HepG2 (cell line): ENCODE measurements at regions not wholly inside any gene's neighbourhood (a gene's known extent, or its start where the extent isn't known, plus 50 kb on each side); places are given as distances from the start of the nearest gene placed in this dataset.

ENCODE experiments used
- AKAP8 ChIP-seq: sonication (generic); formaldehyde crosslinking; IDR thresholded peaks from 2 replicates; pipeline ENCODE4 v1.5.1; 2020; ENCODE audit warnings: mild to moderate bottlenecking, missing genetic modification reagents
- ARNT ChIP-seq: fragments of 450-650 bp; IDR thresholded peaks from 2 replicates; pipeline ENCODE4 v1.6.1; 2017
- BRD4 ChIP-seq: sonication (generic); formaldehyde crosslinking; IDR thresholded peaks from 2 replicates; pipeline ENCODE4 v1.4.0; 2020; ENCODE audit warnings: missing genetic modification reagents
- CBX5 ChIP-seq: sonication (generic); formaldehyde crosslinking; IDR thresholded peaks from 2 replicates; pipeline ENCODE4 v1.4.0; 2020; ENCODE audit warnings: missing genetic modification reagents, borderline replicate concordance
- FIP1L1 ChIP-seq: fragments of 200-400 bp; formaldehyde crosslinking; IDR thresholded peaks from 2 replicates; pipeline ENCODE4 v1.6.1; 2018; ENCODE audit warnings: low read depth, mild to moderate bottlenecking, low read length, moderate library complexity, borderline replicate concordance; ENCODE audit not compliant: insufficient read depth
- FOXA3 ChIP-seq: IDR thresholded peaks from 2 replicates; pipeline ENCODE4 v1.6.1; 2016; ENCODE audit warnings: missing genetic modification reagents, missing compliant biosample characterization
- GTF2F1 ChIP-seq: fragments of 150-350 bp; IDR thresholded peaks from 2 replicates; pipeline ENCODE4 v1.6.1; 2014; ENCODE audit warnings: low read length
- HOXA9 ChIP-seq: sonication (generic); formaldehyde crosslinking; IDR thresholded peaks from 2 replicates; pipeline ENCODE4 v1.8.1; 2022; ENCODE audit warnings: missing genetic modification reagents, mild to moderate bottlenecking, moderate library complexity, borderline replicate concordance
- MED8 ChIP-seq: sonication (generic); formaldehyde crosslinking; IDR thresholded peaks from 2 replicates; pipeline ENCODE4 v1.8.1; 2023; ENCODE audit warnings: mild to moderate bottlenecking, missing genetic modification reagents; ENCODE audit not compliant: insufficient replicate concordance
- MIER2 ChIP-seq: IDR thresholded peaks from 2 replicates; pipeline ENCODE4 v1.6.1; 2016; ENCODE audit warnings: missing biosample characterization, missing genetic modification reagents
- NCOA2 ChIP-seq: sonication (generic); formaldehyde crosslinking; IDR thresholded peaks from 2 replicates; pipeline ENCODE4 v1.8.0; 2022; ENCODE audit warnings: inconsistent platforms
- NCOR1 ChIP-seq: fragments of 200-600 bp; sonication (generic); IDR thresholded peaks from 2 replicates; pipeline ENCODE4 v1.7.0; 2017; ENCODE audit warnings: antibody characterized with exemption, low read length, borderline replicate concordance
- NFIB ChIP-seq: sonication (generic); formaldehyde crosslinking; IDR thresholded peaks from 2 replicates; pipeline ENCODE4 v1.9.0; 2021; ENCODE audit warnings: missing genetic modification reagents, mild to moderate bottlenecking, borderline replicate concordance
- SCMH1 ChIP-seq: sonication (generic); formaldehyde crosslinking; IDR thresholded peaks from 2 replicates; pipeline ENCODE4 v1.9.0; 2021; ENCODE audit warnings: missing genetic modification reagents, mild to moderate bottlenecking, borderline replicate concordance
- SP5 ChIP-seq: IDR thresholded peaks from 2 replicates; pipeline ENCODE4 v1.6.1; 2016; ENCODE audit warnings: low read depth, borderline replicate concordance
- TBP ChIP-seq: sonication (generic); formaldehyde crosslinking; IDR thresholded peaks from 2 replicates; pipeline ENCODE4 v1.5.0; 2020; ENCODE audit warnings: missing genetic modification reagents
- TBX2 ChIP-seq: sonication (generic); formaldehyde crosslinking; IDR thresholded peaks from 2 replicates; pipeline ENCODE4 v1.5.0; 2020; ENCODE audit warnings: missing genetic modification reagents, mild to moderate bottlenecking, borderline replicate concordance
- ZFYVE20 ChIP-seq: sonication (generic); formaldehyde crosslinking; IDR thresholded peaks from 2 replicates; pipeline ENCODE4 v1.8.0; 2023; ENCODE audit warnings: low read depth, mild to moderate bottlenecking, moderate library complexity, missing genetic modification reagents, borderline replicate concordance
- ZNF121 ChIP-seq: sonication (generic); formaldehyde crosslinking; IDR thresholded peaks from 2 replicates; pipeline ENCODE4 v1.5.0; 2020; ENCODE audit warnings: mild to moderate bottlenecking, missing genetic modification reagents
- ZNF138 ChIP-seq: sonication (generic); formaldehyde crosslinking; IDR thresholded peaks from 2 replicates; pipeline ENCODE4 v1.5.0; 2020; ENCODE audit warnings: mild to moderate bottlenecking, low read depth, missing genetic modification reagents
- ZNF143 ChIP-seq: sonication (generic); formaldehyde crosslinking; IDR thresholded peaks from 2 replicates; pipeline ENCODE4 v1.4.0; 2020; ENCODE audit warnings: missing genetic modification reagents
- ZNF737 ChIP-seq: sonication (generic); formaldehyde crosslinking; IDR thresholded peaks from 2 replicates; pipeline ENCODE4 v1.5.0; 2020; ENCODE audit warnings: missing genetic modification reagents, mild to moderate bottlenecking, borderline replicate concordance
- ZNF740 ChIP-seq: sonication (generic); formaldehyde crosslinking; IDR thresholded peaks from 2 replicates; pipeline ENCODE4 v1.4.0; 2020; ENCODE audit warnings: missing genetic modification reagents
- ZNF784 ChIP-seq: sonication (generic); formaldehyde crosslinking; IDR thresholded peaks from 2 replicates; pipeline ENCODE4 v1.5.1; 2020; ENCODE audit warnings: missing genetic modification reagents, mild to moderate bottlenecking, borderline replicate concordance
- ZNF879 ChIP-seq: sonication (generic); formaldehyde crosslinking; IDR thresholded peaks from 2 replicates; pipeline ENCODE4 v1.8.1; 2023; ENCODE audit warnings: missing genetic modification reagents
- ZSCAN22 ChIP-seq: sonication (generic); formaldehyde crosslinking; IDR thresholded peaks from 2 replicates; pipeline ENCODE4 v1.4.0; 2020; ENCODE audit warnings: mild to moderate bottlenecking, missing genetic modification reagents
- TF ChIP-seq, protein P1 (sequence below): sonication (generic); formaldehyde crosslinking; IDR thresholded peaks from 2 replicates; pipeline ENCODE4 v1.9.0; 2021; ENCODE audit warnings: missing genetic modification reagents, borderline replicate concordance
- TF ChIP-seq, protein P2 (sequence below): sonication (generic); formaldehyde crosslinking; IDR thresholded peaks from 2 replicates; pipeline ENCODE4 v1.4.0; 2020; ENCODE audit warnings: mild to moderate bottlenecking, missing genetic modification reagents
- TF ChIP-seq, protein P3 (sequence below): sonication (generic); formaldehyde crosslinking; IDR thresholded peaks from 2 replicates; pipeline ENCODE4 v1.4.0; 2020; ENCODE audit warnings: mild to moderate bottlenecking, missing genetic modification reagents

DNA sequence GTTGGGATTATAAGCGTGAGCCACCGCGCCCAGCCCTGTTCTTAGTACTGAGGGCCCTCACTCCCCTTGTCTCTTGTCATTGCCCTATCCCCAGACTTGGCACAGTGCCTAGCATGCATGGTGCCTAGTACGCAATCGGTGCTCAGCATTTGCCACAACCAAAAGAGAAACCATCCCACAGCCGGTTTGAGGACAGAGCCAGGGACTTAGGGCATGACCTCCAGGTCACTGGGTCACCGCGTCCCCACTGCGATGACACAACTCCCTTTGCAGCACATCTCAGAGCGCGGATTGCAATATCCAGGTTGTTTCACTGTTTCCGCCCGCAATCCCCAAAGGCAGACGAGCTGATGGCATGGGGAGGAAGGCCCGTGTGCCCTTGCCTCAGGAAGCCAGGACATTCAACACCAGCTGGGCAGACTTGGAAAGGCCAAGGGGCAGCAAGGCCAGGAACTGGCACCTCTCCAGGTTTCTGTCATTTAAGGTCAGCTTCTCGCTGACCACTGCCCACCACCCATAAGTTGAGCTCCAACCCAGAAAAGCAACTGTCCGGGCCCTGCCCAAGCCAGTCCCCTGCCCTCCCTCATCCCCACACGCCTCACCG is 274.5 kb downstream of the MRTFB start (continued):
- TF ChIP-seq ZNF784 (CRISPR knock-in tag) (no peak), ZNF143 (CRISPR knock-in tag) (no peak), TBP (CRISPR knock-in tag) (no peak), SP5 (no peak), ZNF121 (CRISPR knock-in tag) (no peak), FIP1L1 (no peak), MED8 (CRISPR knock-in tag) (no peak), FOXA3 (CRISPR knock-in tag) (no peak; the same call in 1 of the 2 replicates), AKAP8 (CRISPR knock-in tag) (no peak; the same call in 1 of the 2 replicates), ZNF138 (CRISPR knock-in tag) (no peak), TBX2 (peak; percentile 79), CBX5 (CRISPR knock-in tag) (no peak; the same call in 1 of the 2 replicates), ZSCAN22 (CRISPR knock-in tag) (no peak), ZNF740 (CRISPR knock-in tag) (no peak), ZNF879 (no peak), GTF2F1 (no peak), MIER2 (CRISPR knock-in tag) (no peak), SCMH1 (CRISPR knock-in tag) (no peak), NCOA2 (no peak), ZNF737 (CRISPR knock-in tag) (no peak), NCOR1 (peak; percentile 64; the same call in 1 of the 2 replicates), ZFYVE20 (CRISPR knock-in tag) (no peak), BRD4 (CRISPR knock-in tag) (no peak), HOXA9 (CRISPR knock-in tag) (no peak; the same call in 1 of the 2 replicates), ARNT (no peak), NFIB (CRISPR knock-in tag) (no peak)
- TF ChIP-seq, protein P1, sequence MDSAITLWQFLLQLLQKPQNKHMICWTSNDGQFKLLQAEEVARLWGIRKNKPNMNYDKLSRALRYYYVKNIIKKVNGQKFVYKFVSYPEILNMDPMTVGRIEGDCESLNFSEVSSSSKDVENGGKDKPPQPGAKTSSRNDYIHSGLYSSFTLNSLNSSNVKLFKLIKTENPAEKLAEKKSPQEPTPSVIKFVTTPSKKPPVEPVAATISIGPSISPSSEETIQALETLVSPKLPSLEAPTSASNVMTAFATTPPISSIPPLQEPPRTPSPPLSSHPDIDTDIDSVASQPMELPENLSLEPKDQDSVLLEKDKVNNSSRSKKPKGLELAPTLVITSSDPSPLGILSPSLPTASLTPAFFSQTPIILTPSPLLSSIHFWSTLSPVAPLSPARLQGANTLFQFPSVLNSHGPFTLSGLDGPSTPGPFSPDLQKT (CRISPR knock-in tag) = no peak
- TF ChIP-seq, protein P2, sequence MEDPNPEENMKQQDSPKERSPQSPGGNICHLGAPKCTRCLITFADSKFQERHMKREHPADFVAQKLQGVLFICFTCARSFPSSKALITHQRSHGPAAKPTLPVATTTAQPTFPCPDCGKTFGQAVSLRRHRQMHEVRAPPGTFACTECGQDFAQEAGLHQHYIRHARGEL (CRISPR knock-in tag) = no peak
- TF ChIP-seq, protein P3, sequence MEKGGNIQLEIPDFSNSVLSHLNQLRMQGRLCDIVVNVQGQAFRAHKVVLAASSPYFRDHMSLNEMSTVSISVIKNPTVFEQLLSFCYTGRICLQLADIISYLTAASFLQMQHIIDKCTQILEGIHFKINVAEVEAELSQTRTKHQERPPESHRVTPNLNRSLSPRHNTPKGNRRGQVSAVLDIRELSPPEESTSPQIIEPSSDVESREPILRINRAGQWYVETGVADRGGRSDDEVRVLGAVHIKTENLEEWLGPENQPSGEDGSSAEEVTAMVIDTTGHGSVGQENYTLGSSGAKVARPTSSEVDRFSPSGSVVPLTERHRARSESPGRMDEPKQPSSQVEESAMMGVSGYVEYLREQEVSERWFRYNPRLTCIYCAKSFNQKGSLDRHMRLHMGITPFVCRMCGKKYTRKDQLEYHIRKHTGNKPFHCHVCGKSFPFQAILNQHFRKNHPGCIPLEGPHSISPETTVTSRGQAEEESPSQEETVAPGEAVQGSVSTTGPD = peak; percentile 55; the same call in 1 of the 2 replicates
